Suppressor macrophage treated with lipopolysaccharide for 4 hours (primary cell): ENCODE measurements at regions not wholly inside any gene's neighbourhood (a gene's known extent, or its start where the extent isn't known, plus 50 kb on each side); places are given as distances from the start of the nearest gene placed in this dataset.
A peak's percentile ranks its signal among the peaks of the same experiment; 100 is the strongest.
"Not testable (repeated sequence)": the region's sequence is repeated elsewhere in the genome, so short reads cannot be mapped to it uniquely, and the experiment has no call there.

Experiments
- DNase-seq: peaks from one replicate; pipeline ENCODE4 v3.0.0-alpha.2; 2020

DNA sequence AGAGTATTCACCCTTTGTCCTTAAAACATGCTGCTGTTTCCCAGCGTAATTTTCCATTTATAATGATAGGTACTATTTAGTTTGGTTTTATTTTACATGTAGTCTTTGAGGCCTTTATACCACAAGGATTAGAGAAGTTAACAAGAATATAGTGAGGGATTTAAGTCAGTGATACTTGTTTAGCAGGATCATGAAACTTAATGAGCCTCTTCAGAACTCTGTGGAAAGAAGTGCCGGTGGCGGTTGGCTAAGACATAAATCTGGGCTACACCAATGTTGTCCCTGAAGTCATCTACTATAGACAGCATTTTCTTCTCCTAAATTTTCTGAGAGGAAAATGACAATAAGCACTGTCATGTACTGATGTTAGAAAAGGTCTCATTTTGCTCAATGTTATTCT is 1226.0 kb upstream of the SEL1L start:
- no peak for DNase-seq

DNA sequence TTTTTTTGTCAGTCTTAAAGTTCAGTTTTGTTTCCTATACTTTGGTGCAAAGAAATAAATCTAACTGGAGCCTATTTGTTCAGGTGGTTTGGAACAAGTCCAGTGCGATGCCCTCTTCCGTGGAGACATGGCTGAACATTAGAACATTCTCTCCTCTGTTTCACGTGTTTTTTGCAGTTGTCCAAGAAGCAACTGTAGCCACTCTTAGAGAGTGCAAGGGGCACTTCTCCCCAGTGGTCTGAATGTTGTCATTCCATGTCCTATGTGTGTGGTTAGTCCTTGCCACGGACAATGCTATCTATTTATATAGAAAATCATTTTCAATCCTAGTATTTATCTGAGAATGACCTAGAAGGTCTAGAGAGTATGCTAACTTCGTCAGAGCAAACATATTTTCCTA is 1232.5 kb upstream of the SEL1L start:
- no peak for DNase-seq

DNA sequence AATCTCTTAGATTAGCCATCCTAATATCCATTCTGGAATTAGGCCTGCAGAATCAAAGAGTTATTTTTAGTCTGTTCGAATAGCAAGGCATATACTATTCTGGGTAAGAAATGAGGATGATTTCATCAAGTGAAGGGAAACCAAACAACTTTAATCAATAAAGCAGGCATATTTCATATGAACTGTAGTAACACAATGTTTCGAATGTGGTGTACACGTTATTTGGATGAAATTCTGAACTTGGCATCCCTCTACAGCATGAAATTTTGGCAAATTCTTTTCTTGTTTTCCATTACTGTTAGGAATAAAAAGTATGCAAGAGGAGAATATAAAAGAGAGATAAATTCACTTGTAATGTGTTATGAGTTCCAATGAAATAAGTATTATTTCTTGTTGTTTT is 1233.3 kb upstream of the SEL1L start:
- DNase-seq: no peak

DNA sequence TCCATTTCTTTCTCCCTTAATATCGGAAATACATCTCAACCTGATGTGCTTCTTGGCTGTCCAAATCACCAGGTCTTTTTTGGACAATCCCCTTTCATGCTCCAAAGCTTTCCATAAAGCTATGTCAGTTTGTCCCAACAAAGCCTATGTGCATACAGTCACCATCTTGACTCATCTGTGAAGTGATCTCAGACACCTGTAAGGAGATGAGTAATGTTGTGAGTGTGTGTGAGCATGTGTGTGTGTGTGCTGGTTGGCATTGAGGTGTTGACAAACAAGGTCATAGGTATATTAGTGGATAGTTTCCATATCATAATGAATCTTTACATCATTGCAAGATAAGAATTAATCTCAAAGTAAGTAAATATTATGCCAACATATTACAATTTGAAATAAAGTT is 1243.3 kb upstream of the SEL1L start:
- DNase-seq: no peak

DNA sequence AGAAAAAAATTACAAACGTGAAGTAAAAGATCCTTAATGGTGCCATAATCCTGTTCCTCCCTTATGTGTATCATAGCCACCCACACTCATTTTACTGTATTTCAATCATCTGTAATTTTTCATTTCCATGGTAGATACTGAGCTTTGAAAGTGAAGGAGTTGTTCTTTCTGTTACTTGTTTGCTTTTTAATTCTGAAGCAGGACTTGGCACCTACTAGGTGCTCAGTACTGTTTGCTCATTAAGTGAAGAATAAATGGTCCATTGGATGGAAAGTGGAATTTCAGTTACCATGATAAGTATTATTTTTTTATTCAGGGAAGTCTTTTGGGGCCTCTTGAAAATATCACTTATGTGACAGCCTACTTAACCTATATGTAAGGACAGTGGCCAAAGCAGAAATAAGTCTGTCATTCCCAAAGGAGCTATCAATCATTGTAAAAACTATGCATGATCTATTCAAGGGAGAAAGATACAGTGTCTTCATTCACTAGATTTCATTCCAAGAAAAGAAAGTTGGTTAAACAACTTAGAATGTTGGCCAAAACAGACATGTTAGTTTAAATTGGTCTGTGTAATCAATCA is 1244.4 kb upstream of the SEL1L start:
- no peak for DNase-seq

DNA sequence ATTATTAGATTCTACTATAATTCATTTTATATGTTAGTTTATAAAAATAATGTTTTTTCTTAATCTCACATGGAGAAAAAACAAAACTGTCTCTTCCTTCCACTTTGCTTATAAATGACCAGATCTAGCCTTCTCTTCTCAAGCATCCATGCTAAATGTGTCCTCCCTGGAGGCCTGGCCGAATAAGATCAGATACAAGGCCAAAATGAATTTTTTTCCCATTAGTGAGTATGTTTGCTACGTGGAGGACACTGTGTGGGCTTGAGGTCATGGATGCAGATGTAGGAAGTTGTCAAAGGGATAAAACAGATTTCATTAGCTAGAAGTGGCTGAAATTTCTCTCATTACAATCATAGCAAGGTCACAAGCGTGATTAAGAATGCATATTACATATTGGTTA is 1244.9 kb upstream of the SEL1L start:
- DNase-seq: no peak

DNA sequence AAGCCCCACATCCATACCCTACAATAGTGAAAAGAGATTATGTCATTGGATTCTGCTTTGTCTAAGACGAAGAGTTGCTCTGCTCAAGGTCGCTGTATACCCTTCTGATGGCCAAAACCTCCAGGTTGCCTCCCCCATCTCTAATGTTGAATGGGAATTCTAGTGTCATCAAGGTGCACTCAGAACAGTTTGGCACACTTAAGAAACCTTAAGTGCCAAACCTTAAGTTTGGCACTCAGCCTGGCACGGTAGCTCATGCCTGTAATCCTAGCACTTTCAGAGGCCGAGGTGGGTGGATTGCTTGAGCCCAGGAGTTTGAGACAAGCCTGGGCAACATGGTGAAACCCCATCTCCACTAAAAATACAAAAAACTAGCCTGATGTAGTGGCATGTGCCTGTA is 1245.6 kb upstream of the SEL1L start:
- no peak for DNase-seq

DNA sequence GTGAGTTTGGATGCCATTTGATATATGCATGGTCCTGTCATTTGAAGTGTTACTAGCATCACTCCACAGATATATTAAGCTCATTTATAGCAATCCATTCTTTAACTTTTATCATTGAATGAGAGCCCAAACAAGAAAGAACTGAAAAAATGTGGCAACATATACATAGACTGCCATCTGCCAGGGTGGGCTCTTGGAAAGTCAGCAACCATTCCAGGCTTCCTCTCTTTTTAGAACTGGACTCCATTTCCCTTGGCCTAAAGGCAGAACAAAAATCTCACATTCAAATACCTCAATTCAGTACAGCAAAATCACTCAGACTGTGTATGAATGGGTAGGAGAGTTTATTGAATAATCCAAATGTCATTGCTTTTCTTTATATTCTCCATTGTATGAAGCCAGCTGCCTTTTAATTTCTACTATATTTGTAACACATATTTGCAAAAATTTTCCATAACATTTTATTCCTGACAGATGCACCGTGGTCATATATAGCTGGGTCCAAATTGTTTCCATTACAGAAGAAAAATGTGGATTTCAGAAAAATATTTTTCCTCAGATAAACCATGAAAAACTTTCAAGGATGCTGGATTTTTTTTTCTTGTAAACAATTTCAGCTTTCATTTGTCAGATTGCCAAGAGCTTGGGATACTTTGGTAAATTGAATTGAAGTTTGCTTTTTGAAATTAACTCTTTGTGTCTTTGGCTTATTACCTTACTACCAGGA is 1252.3 kb upstream of the SEL1L start:
- no peak for DNase-seq

DNA sequence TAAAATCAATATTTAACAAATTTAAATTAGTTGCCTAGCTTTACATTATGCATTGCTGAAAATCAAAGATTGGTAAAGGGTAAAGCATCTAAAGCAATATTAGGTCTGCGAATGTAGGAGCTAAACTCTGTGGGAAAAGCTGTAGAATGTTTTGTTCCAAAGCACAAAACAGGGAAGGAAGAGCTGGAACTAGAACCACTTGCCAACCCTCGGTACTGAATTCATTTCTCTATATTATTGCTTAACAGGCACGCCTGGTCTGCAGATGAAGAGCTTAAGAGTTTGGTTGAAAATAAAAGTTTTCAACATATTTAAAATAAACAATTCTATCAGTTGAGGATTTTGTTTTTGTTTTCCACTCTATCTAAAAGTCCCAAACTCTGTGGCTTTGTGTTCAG is 1252.8 kb upstream of the SEL1L start:
- DNase-seq: no peak

DNA sequence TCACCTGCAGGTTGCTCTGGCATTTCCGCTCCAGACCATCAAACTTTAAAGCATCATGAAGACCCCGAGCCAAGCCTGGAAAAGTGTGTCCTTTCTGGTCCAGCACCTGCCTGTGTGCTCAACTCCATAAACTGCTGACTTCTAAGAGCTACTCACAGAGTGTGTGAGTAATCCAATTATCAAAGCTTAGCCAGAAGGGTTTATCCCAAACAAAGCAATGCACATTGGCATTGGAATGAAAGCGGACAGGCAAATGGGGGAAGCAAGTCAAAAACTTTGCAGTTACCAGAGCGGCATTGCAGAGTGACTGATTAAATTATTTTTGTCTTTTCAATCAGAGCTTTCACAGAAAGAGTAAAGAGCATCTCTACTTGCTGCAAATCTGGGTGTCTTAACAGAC is 1262.4 kb upstream of the SEL1L start:
- no peak for DNase-seq

DNA sequence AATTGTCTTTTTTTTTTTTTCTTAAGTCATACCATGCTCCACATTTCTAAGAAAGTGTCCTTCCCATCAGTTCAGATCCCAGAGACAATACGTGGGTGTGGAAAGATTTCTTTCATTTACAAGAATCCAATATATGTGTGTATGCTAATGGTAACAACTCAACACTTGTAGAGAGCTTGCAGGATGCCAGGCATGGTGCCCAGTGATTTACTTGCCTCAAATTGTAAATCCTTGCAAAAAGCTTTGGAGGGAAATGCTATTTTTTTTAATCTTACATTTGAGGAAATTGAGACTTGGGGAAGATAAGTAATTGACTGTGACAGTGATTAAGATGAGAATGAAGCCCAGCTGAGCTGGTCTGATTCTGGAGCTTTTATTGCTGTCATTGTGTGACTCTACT is 1264.6 kb upstream of the SEL1L start:
- DNase-seq: no peak

DNA sequence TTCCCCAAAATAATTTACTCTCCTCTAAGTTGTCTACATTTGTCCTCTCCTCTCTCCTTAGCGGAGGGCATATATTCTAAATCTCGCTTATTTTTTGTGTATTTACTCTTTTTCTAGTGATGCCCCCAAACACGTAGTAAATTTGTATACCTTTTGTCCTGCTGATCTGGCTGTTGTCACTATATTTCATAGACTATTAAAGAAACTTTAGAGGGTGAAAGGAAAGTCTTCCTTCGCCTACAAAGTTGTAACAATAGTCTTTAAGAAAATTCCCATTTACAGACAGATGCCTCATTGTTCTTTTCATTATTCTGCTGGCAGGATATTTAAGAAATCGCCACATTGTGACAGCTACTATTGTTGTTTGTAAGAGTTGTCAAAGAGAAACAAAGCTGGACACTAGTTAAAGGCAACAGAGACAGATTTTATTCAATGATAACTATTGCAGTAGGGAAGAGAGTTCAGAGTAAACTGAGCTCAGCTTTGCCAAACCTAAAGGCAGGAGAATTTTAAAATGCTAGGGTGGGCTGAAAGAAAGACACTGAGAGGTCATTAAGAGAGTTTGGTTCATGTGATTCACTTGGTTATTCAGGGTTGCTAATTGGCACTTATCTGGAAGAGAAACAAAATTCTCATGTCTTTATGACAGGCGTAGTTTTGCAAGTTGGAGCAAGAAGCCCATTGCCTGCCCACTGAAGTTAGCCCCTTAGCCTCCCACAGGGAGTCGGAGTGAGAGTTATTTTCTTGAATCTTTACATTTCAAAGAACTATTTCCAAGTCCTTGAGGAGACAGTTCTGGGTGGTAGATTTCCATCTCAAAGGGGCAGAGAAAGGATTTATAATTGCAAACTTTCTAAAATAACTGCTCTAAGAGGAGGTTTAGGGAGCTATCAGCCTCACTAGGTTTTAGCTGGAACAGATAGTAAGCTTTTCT is 1272.5 kb upstream of the SEL1L start:
- no peak for DNase-seq

DNA sequence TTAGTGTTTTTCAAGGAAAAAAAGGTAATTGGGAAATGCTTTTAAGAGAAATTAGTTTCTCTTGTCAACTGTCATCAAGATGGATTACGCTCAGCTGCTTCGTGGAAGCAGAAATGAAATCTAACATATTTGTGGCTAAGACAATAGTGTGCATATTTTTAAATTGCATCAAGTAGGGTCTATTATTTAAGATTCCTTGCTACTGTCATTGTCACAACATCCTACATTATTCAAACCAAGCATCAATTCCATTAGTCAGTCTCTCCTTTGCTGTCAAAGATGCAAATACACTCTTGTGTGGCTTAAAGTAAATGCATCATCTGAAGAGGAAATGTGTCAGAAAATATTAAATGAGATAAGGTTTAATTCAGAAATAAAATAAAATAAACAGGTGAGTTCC is 1277.6 kb upstream of the SEL1L start:
- DNase-seq: no peak

DNA sequence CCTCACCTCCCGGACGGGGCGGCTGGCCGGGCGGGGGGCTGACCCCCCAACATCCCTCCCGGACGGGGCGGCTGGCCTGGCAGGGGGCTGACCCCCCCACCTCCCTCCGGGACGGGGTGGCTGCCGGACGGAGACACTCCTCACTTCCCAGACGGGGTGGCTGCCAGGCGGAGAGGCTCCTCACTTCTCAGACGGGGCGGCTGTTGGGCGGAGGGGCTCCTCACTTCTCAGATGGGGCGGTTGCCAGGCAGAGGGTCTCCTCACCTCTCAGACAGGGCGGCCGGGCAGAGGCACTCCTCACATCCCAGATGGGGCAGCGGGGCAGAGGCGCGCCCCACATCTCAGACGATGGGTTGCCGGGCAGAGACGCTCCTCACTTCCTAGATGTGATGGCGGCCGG is 1280.7 kb upstream of the SEL1L start:
- not testable (repeated sequence) for DNase-seq

DNA sequence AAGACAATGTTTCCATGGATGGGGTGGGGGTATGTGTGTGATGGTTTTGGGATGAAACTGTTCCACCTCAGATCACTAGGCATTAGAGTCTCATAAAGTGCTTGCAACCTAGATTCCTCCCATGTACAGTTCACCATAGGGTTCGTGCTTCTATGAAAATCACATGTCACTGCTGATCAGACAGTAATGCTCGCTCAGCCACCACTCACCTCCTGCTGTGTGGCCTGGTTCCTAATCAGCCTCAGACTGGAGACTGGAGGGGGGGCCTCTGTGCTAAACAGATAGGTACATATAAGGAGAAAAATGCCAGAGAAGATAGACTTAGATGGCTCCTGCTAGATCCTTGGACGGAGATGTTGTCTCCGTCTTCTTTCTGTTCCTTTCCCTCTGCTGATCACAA is 1296.9 kb upstream of the SEL1L start:
- DNase-seq: no peak

DNA sequence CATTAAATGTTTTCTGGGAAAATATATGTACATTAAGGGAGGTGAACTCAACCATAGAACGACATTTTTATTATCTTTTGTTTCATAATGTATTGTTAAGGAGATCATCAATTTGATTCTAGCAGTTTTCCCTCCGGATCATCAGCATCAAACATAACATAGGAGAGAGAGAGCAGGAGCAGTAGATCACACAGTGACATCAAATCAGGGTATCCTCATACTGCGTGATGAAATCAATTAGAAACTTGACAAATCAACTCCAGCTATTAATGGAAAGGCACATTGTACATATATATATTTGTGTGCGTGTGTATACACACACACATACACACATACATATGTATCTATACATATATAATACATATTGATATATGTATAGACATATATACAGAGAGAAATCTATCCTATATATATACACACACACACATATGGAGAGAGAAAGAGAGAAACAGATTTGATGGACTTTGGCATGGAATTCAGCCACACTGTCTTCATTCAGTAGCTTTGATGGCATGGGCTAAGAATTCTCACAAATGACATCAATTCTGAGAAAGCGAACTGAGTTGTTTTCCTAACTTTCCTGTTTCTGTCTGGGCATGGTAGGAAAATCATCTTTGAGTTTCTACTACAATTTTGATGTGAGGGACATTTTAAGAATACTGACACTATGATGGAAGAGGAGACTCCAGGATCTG is 1302.8 kb upstream of the SEL1L start:
- no peak for DNase-seq

DNA sequence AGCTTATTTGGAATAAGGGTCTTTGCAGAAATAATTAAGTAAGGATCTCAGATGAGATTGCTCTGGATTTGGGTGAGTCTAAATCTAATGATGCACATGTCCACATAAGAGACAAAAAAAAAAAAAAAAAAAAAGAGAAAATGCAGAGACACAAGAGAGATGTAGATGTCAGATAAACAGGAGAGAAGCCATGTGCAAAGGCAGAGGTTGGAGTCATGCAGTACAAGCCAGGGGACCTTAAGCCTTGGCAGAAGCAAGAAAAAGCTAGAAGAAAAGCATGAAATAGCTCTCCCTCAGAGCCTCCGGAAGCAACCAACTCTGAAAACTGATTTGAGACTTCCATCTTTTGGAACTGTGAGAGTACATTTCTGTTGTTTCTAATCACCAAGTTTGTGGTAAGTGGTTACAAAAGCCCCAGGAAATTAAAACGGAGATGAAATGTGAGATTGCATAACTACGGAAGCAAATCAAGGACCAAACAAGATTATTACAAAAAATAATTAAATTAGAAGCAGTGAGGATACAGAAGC is 1304.0 kb upstream of the SEL1L start:
- DNase-seq: no peak

DNA sequence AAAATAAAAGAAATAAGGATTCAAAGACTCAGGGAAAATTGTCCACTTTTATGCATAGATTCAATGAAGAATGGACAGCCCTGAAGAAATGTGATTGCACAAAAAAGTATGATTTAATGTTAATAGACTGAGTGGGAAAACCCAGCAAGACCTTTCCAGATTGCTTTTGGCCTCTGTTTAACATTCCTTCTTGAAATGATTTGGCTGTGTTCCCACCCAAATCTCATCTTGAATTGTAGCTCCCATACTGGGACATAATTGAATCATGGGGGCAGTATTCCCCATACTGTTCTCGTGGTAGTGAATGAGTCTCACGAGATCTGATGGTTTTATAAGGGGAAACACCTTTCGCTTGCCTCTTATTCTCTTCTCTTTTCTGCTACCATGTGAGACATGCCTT is 1316.9 kb upstream of the SEL1L start:
- no peak for DNase-seq

DNA sequence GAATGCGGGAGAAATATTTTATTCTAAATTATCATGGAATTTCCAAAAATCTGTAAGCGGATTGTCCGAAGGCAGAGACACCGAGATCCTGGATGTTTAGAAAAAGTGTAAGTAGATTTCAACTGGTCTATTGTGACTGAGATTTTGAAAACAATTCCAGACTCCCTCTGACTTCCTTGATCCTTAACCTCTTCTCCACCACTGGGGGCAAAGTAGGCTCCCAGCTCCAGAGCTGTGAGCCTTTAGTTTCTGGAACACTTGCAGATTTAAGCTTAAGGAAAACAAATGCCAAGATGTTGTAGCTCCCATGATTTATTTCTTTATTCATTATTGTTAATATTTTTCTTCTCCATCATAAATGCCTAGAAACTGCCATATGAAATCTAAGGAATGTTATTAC is 1320.5 kb upstream of the SEL1L start:
- DNase-seq: no peak

DNA sequence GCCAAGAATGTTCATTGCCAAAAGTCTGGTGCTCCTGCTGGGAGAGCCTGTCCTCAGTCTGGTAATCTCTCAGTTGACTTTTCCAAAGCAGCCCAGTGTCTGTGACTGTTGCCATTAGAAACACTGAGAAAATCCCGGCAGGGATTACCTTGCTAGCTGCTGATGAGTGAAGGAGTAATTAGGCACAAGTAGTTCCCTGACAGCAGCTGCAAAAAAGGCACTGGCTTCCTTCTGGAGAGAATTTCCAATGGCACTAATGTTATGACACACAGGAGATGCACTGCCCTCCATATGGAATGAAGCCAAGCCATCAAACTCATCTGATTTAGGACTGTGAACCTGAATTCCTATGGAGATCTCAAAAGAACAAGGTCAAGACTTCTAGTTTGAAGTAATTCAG is 1321.2 kb upstream of the SEL1L start:
- no peak for DNase-seq

DNA sequence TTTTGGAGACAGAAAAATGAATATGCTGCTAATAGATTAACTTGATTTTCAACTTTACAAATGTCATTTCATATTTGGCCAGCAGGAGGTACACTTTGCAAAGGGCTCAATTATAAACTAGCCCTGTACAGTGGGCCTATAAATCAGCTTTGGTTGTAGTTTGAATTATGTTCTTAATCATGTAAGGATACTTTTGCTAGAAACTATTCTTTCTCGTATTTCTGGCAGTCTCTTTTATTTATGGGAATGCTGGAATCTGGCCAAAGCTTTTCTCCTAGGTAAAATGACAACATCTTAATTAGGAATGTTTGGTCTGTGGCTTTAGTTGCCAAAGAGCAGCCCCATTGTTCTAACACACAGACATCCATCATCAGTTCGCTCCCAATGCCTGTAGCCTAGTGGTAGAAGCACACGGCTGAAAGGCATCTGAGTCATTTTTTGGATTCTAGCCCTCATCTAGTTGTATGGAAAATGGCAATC is 1322.3 kb upstream of the SEL1L start:
- peak; percentile 21 for DNase-seq

DNA sequence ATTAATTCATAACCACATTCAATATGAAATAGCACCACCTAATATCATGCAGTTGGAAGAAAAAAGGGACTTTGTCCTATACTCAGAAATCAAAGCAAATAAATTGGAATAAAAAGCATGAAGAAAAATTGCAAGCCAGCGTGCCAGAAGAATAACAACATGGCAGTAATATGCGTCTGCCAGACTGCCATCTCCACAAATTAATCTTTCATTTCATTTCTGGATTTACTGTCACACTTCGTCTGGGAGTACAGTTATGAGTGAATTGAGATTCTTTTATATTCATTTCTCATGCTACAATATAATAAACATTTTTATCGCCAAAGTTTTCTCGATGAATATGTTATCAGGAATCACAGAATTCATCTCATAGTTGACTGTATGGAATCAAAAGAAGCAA is 1327.7 kb upstream of the SEL1L start:
- DNase-seq: no peak

DNA sequence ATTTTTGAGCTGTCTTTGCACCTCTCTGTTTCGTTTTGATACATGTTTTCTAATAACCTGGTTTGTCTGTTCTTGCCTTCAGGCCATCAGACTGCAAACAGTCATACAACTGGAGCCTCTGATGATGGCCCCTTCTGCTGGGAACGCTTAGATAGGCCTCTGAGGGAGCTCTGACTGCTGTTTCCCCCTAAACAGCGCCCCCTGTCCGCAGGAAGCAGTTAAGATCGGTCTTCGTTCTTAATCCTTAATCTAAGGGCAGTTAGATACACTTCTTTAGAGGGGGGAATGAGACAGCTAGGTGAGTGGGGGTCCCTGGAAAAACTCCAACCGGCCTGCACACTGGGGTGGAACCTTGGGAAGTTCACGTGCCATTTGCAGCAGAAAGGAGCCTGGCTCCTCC is 1338.8 kb upstream of the SEL1L start:
- DNase-seq: no peak
